Mucosa of rectum (tissue), 2 donors: ENCODE measurements at regions not wholly inside any gene's neighbourhood (a gene's known extent, or its start where the extent isn't known, plus 50 kb on each side); places are given as distances from the start of the nearest gene placed in this dataset.
"Not testable (repeated sequence)": the region's sequence is repeated elsewhere in the genome, so short reads cannot be mapped to it uniquely, and the experiment has no call there.

ENCODE experiments used
- H3K27ac ChIP-seq, 2 donors: one replicate each; pipeline ENCODE4 v1.7.0; 2013; ENCODE audit warnings: inconsistent platforms in 2 of 2, low read depth in 2 of 2, low read length in 2 of 2
- H3K27me3 ChIP-seq, 2 donors: one replicate each; pipeline ENCODE4 v1.7.0; 2013; ENCODE audit warnings: low read length in 2 of 2; ENCODE audit not compliant: control insufficient read depth in 2 of 2, insufficient read depth in 2 of 2
- H3K36me3 ChIP-seq, 2 donors: one replicate each; pipeline ENCODE4 v1.7.0; 2013; ENCODE audit warnings: low read length in 2 of 2; ENCODE audit not compliant: control insufficient read depth in 2 of 2, insufficient read depth in 2 of 2
- H3K4me1 ChIP-seq, 2 donors: one replicate each; pipeline ENCODE4 v1.7.0; 2013; ENCODE audit warnings: low read length in 2 of 2, mild to moderate bottlenecking in 1 of 2; ENCODE audit not compliant: control insufficient read depth in 2 of 2, insufficient read depth in 2 of 2
- H3K4me3 ChIP-seq, 2 donors: one replicate each; pipeline ENCODE4 v1.7.0; 2013; ENCODE audit warnings: low read length in 2 of 2
- H3K9ac ChIP-seq, 2 donors: one replicate each; pipeline ENCODE4 v1.7.0; 2013; ENCODE audit warnings: low read length in 2 of 2, low read depth in 1 of 2, mild to moderate bottlenecking in 1 of 2
- H3K9me3 ChIP-seq, 2 donors: one replicate each; pipeline ENCODE4 v1.7.0; 2013; ENCODE audit warnings: low read length in 2 of 2; ENCODE audit not compliant: control insufficient read depth in 2 of 2
- donor health status: healthy.
- donor health status: Normal muscosa, but diverticular disease.

DNA sequence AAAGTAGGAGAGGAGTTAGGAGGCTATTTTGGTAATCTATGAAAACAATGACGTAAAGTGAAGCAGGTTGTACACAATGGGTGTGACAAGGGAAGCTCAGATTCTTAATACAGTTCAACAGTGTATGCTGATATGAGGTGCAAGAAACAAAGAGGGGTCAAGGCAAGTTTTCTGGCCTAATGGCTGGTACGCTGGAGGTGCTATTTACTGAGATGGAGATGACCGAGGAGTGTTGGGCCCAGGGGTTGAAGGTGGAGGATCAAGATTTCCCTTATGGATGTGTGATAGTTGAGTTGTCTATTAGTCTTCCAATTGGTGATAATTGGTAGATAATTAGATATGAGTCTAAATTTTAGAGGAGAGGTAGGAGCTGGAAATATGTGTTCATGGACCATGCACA is 194.0 kb downstream of the FOXD4L6 start:
- H3K36me3 ChIP-seq, H3K27ac ChIP-seq, H3K9ac ChIP-seq, H3K4me3 ChIP-seq, H3K27me3 ChIP-seq, H3K4me1 ChIP-seq: not testable (repeated sequence)
- H3K9me3 ChIP-seq, result peaks cover 5 to 17% of the 10 kb centered on the region in 2 donors

DNA sequence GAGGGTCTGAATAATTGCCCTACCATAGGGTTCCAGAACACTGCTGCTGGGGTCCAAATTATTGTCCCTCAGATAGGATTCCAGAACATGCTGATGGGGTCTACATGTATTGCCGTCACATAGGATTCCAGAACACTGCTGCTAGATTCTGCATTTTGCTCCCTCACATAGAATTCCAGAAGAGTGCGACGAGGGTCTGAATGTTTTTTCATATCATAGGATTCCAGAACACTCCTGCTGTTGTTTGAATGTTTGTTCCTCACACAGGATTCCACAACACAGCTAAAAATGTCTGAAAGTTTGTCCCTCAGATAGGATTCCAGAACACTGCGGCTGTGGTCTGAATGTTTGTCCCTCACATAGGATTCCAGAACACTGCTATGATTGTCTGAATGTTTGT is 198.1 kb downstream of the FOXD4L6 start:
- not testable (repeated sequence) for H3K9ac ChIP-seq, H3K27me3 ChIP-seq, H3K4me1 ChIP-seq, H3K36me3 ChIP-seq, H3K4me3 ChIP-seq, H3K27ac ChIP-seq
- peaks cover 41 to 53% of the 10 kb centered on the region in 2 donors for H3K9me3 ChIP-seq

DNA sequence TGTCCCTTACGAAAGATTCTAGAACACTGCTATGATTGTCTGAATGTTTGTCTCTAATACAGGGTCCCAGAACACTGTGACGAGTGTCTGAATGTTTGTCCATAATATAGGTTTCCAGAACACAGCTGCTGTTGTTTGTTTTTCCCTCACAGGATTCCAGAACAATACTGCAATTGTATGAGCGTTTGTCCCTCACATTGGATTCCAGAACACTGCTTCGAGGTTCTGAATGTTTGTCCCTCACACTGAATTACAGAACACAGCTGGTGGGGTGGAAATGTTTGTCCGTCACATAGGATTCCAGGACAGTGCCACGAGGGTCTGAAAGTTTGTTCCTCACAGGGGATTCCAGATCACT is 199.0 kb downstream of the FOXD4L6 start:
- not testable (repeated sequence) for H3K36me3 ChIP-seq, H3K27me3 ChIP-seq, H3K4me1 ChIP-seq, H3K9ac ChIP-seq, H3K4me3 ChIP-seq, H3K27ac ChIP-seq
- peaks cover 48 to 55% of the 10 kb centered on the region in 2 donors for H3K9me3 ChIP-seq

DNA sequence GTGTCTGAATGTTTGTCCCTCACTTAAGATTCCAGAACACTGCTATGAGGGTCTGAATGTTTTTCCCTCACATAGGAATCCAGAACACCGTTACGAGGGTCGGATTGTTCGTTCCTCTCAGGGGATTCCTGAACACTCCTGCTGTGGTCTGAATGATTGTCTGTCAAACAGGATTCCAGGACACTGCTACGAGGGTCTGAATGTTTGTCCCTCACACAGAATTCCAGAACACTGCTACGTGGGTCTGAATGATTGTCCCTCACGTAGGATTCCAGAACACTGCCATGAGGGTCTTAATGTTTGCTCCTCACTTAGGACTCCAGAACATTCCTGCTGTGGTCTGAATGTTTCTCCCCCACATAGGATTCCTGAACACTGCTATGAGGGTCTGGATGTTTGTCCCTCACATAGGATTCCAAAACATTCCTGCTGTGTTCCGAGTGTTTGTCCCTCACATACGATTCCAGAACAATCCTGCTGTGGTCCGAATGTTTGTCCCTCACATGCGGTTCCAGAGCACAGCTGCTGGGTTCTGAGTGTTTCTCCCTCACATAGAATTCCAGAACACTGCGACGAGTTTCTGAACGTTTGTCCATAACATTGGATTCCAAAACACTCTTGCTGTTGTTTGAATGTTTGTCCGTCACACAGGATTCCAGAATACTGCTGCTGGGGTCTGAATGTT is 199.5 kb downstream of the FOXD4L6 start:
- Histone ChIP-seq H3K9me3 (peaks cover 48 to 59% of the 10 kb centered on the region in 2 donors), H3K4me3 (no peak overlapping the region), H3K27ac (no peak overlapping the region), H3K9ac (no peak overlapping the region), H3K36me3 (no peaks in the 10 kb centered on the region), H3K27me3 (no peaks in the 10 kb centered on the region), H3K4me1 (no peaks in the 10 kb centered on the region)

DNA sequence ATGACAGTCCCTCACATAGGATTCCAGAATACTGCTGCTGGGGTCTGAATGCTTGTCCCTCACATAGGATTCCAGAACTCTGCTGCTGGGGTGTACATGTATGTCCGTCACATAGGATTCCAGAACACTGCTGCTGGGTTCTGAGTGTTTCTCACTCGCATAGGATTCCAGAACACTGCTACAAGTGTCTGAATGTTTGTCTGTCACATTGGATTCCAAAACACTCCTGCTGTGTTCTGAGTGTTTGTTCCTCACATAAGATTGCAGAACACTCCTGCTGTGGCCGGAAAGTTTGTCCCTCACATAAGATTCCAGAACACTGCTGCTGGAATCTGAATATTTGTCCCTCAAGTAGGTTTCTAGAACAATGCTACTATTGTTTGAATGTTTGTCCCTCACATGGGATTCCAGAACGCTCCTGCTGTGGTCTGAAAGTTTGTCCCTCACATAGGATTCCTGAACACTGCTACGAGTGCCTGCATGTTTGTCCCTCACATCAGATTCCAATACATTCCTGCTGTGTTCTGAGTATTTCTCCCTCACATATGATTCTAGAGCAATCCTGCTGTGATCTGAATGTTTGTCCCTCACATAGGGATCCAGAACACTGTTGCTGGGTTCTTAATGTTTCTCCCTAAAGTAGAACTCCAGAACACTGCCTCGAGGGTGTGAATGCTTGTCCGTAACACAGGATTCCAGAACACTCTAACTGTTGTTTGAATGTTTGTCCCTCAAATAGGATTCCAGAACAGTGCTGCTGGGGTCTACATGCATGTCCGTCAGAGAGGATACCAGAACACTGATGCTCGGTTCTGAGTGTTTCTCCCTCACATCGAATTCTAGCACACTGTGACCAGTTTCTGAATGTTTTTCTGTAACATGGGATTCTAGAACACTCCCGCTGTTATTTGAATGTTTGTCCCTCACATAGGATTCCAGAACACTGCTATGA is 200.4 kb downstream of the FOXD4L6 start:
- H3K4me3 ChIP-seq, result no peak overlapping the region

DNA sequence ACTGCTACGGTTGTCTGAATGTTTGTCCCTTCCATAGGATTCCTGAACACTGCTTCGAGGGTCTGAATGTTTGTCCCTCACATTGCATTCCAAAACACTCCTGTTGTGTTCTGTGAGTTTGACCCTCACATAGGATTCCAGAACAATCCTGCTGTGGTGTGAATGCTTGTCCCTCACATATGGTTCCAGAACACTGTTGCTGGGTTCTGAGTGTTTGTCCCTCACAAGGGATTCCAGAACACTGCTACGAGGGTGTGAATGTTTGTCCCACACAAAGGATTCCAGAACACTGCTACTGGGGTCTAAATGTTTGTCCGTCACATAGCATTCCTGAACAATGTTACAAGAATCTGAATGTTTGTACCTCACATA is 201.2 kb downstream of the FOXD4L6 start:
- peaks cover 48 to 69% of the 10 kb centered on the region in 2 donors for H3K9me3 ChIP-seq
- no peak overlapping the region for H3K9ac ChIP-seq
- H3K27ac ChIP-seq, result no peak overlapping the region
- H3K4me3 ChIP-seq, result no peak overlapping the region
- no peaks in the 10 kb centered on the region for H3K4me1 ChIP-seq
- no peaks in the 10 kb centered on the region for H3K27me3 ChIP-seq
- H3K36me3 ChIP-seq, result no peaks in the 10 kb centered on the region

More for the DNA sequence above, 200.4 kb downstream of the FOXD4L6 start:
- peaks cover 48 to 63% of the 10 kb centered on the region in 2 donors for H3K9me3 ChIP-seq
- no peak overlapping the region for H3K9ac ChIP-seq
- H3K36me3 ChIP-seq, result no peaks in the 10 kb centered on the region
- no peaks in the 10 kb centered on the region for H3K4me1 ChIP-seq
- H3K27me3 ChIP-seq, result no peaks in the 10 kb centered on the region
- no peak overlapping the region for H3K27ac ChIP-seq

DNA sequence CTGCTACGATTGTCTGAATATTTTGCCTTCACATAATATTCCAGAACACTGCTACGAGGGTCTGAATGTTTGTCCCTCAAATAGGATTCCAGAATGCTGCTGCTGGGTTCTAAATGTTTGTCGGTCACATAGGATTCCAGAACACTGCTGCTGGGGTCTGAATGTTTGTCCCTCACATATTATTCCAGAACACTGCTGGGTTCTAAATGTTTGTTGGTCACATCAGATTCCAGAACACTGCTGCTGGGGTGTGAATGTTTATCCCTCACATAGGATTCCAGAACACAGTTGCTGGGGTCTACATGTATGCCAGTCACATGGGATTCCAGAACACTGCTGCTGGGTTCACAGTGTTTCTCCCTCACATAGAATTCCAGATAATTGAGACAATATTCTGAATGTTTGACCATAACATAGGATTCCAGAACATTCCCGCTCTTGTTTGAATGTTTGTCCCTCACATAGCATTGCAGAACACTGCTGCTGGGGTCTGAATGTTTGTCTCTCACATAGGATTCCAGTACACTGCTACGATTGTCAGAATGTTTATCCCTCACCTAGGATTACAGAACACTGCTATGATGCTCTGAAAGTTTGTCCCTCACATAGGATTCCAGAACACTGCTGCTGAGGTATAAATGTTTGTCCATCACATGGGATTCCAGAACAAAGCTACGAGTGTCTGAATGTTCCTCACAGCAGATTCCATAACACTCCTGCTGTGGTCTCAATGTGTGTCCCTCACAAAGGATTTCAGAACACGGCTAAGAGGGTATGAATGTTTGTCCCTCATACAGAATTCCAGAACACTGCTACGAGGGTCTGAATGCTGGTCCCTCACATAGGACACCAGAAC is 201.8 kb downstream of the FOXD4L6 start:
- peaks cover 48 to 69% of the 10 kb centered on the region in 2 donors for H3K9me3 ChIP-seq
- H3K4me3 ChIP-seq, result no peak overlapping the region
- no peaks in the 10 kb centered on the region for H3K4me1 ChIP-seq
- no peak overlapping the region for H3K9ac ChIP-seq
- no peaks in the 10 kb centered on the region for H3K36me3 ChIP-seq
- H3K27ac ChIP-seq, result no peak overlapping the region
- H3K27me3 ChIP-seq, result no peaks in the 10 kb centered on the region

DNA sequence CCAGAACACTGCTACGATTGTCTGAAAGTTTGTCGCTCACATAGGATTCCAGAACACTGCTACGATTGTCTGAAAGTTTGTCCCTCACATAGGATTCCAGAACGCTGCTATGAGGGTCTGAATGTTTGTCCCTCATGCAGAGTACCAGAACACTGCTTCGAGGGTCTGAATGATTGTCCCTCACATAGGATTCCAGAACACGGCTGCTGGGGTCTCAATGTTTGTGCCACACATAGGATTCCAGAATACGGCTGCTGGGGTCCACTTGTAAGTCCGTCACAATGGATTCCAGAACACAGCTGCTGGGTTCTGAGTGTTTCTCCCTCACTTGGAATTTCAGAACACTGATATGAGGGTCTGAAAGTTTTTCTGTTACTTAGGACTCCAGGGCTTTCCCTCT is 203.3 kb downstream of the FOXD4L6 start:
- Histone ChIP-seq H3K4me3 (no peak overlapping the region), H3K9me3 (peaks cover 43 to 63% of the 10 kb centered on the region in 2 donors), H3K27me3 (no peaks in the 10 kb centered on the region), H3K4me1 (no peaks in the 10 kb centered on the region), H3K27ac (no peak overlapping the region), H3K36me3 (no peaks in the 10 kb centered on the region), H3K9ac (no peak overlapping the region)

DNA sequence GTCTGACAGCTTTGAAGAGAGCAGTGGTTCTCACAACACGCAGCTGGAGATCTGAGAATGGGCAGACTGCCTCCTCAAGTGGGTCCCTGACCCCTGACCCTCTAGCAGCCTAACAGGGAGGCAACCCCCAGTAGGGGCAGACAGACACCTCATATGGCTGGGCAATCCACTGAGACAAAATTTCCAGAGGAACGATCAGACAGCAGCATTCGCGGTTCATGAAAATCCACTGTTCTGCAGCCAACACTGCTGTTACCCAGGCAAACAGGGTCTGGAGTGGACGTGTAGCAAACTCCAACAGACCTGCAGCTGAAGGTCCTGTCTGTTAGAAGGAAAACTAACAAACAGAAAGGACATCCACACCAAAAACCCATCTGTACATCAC is 212.1 kb downstream of the FOXD4L6 start:
- H3K4me1 ChIP-seq, H3K4me3 ChIP-seq, H3K36me3 ChIP-seq, H3K27me3 ChIP-seq, H3K9ac ChIP-seq, H3K27ac ChIP-seq: not testable (repeated sequence)
- peaks cover 33 to 46% of the 10 kb centered on the region in 2 donors for H3K9me3 ChIP-seq
